IMR-90 (cell line): ENCODE measurements at regions not wholly inside any gene's neighbourhood (a gene's known extent, or its start where the extent isn't known, plus 50 kb on each side); places are given as distances from the start of the nearest gene placed in this dataset.

Experiments
- ATAC-seq: fragments of 200-7000 bp; cut with Tn5 transposase; 2 replicates; pipeline ENCODE4 v1.9.1; 2020; ENCODE audit warnings: low read depth, mild to moderate bottlenecking, moderate library complexity
- BruUV-seq: library from RNA; stranded (reverse); fragments of 400-500 nt; replicated peaks from 2 replicates; lab custom pipeline; 2021; lab: Mats Ljungman, UMichigan
- CTCF ChIA-PET: fragments of 300-600 bp; formaldehyde crosslinking; extraction: SDS; loops from one replicate; lab custom pipeline; 2021; ENCODE audit warnings: antibody characterized with exemption; lab: Yijun Ruan, JAX
- POLR2A ChIA-PET: fragments of 300-600 bp; sonication (Branson Sonifier 250); formaldehyde crosslinking; loops from one replicate; lab custom pipeline; 2022; ENCODE audit warnings: antibody characterized with exemption; ENCODE audit not compliant: unreplicated experiment; lab: Charles Lee
- DNase-seq: peaks from one replicate; pipeline ENCODE4 v3.0.0; 2013
- H2AFZ ChIP-seq: replicated peaks from 2 replicates; pipeline ENCODE3; 2013; ENCODE audit warnings: low read length, mild to moderate bottlenecking; ENCODE audit not compliant: poor library complexity
- H2AK5ac ChIP-seq: 2 replicates; pipeline ENCODE4 v1.6.1; 2013; ENCODE audit warnings: low read depth, low read length, inconsistent platforms
- H2AK9ac ChIP-seq: replicated peaks from 2 replicates; pipeline ENCODE3; 2013; ENCODE audit warnings: mild to moderate bottlenecking, low read depth, low read length, moderate library complexity; ENCODE audit not compliant: poor library complexity
- H2BK120ac ChIP-seq: 2 replicates; pipeline ENCODE4 v1.6.1; 2013; ENCODE audit warnings: low read depth, low read length, inconsistent platforms
- H2BK15ac ChIP-seq: 3 replicates; pipeline ENCODE4 v1.6.1; 2013; ENCODE audit warnings: low read depth, low read length, inconsistent platforms
- H2BK20ac ChIP-seq: 2 replicates; pipeline ENCODE4 v1.6.1; 2013; ENCODE audit warnings: low read depth, mild to moderate bottlenecking, inconsistent platforms, low read length, moderate library complexity
- H2BK5ac ChIP-seq: 2 replicates; pipeline ENCODE4 v1.6.1; 2013; ENCODE audit warnings: mild to moderate bottlenecking, low read depth, low read length, inconsistent platforms; ENCODE audit not compliant: poor library complexity, severe bottlenecking
- H3K14ac ChIP-seq: replicated peaks from 2 replicates; pipeline ENCODE4 v1.6.1; 2013; ENCODE audit warnings: low read depth, low read length, inconsistent platforms
- H3K18ac ChIP-seq: 2 replicates; pipeline ENCODE4 v1.6.1; 2013; ENCODE audit warnings: low read depth, low read length, control low read depth
- H3K23ac ChIP-seq: 2 replicates; pipeline ENCODE4 v1.6.1; 2013; ENCODE audit warnings: low read depth, low read length, inconsistent platforms
- H3K27ac ChIP-seq: 2 replicates; pipeline ENCODE4 v1.5.1; 2013; ENCODE audit warnings: mild to moderate bottlenecking, control low read depth, low read length; ENCODE audit not compliant: insufficient read depth
- H3K27me3 ChIP-seq: 2 replicates; pipeline ENCODE4 v1.6.1; 2013; ENCODE audit warnings: low read length; ENCODE audit not compliant: control insufficient read depth, insufficient read depth
- H3K36me3 ChIP-seq: 2 replicates; pipeline ENCODE4 v1.6.1; 2013; ENCODE audit warnings: low read length, mixed read lengths; ENCODE audit not compliant: control insufficient read depth, insufficient read depth
- H3K4ac ChIP-seq: 2 replicates; pipeline ENCODE4 v1.6.1; 2013; ENCODE audit warnings: low read depth, low read length, inconsistent platforms
- H3K4me1 ChIP-seq: 2 replicates; pipeline ENCODE4 v1.6.1; 2013; ENCODE audit warnings: low read length, mixed read lengths; ENCODE audit not compliant: control insufficient read depth, insufficient read depth
- H3K4me2 ChIP-seq: 2 replicates; pipeline ENCODE4 v1.6.1; 2013; ENCODE audit warnings: low read depth, mild to moderate bottlenecking, control low read depth, low read length, moderate library complexity
- H3K4me3 ChIP-seq: 2 replicates; pipeline ENCODE4 v1.5.1; 2013; ENCODE audit warnings: low read depth, mild to moderate bottlenecking, control low read depth, low read length, moderate library complexity; ENCODE audit not compliant: insufficient read depth
- H3K56ac ChIP-seq: 2 replicates; pipeline ENCODE4 v1.6.1; 2013; ENCODE audit warnings: low read length, inconsistent platforms; ENCODE audit not compliant: insufficient read depth; ENCODE audit errors: extremely low read depth
- H3K79me1 ChIP-seq, 2 experiments: 2 replicates each; pipeline ENCODE4 v1.6.1; 2013; ENCODE audit warnings: low read length in 2 of 2, inconsistent platforms in 1 of 2, low read depth in 1 of 2
- H3K9ac ChIP-seq: 2 replicates; pipeline ENCODE4 v1.6.1; 2013; ENCODE audit warnings: low read depth, low read length, control low read depth
- H3K9me1 ChIP-seq: 2 replicates; pipeline ENCODE4 v1.6.1; 2013; ENCODE audit warnings: low read length, inconsistent platforms; ENCODE audit not compliant: insufficient read depth
- H3K9me3 ChIP-seq: 2 replicates; pipeline ENCODE4 v1.6.1; 2013; ENCODE audit warnings: low read length; ENCODE audit not compliant: control insufficient read depth, insufficient read depth
- H4K20me1 ChIP-seq: 2 replicates; pipeline ENCODE4 v1.6.1; 2013; ENCODE audit warnings: low read length, inconsistent platforms; ENCODE audit not compliant: insufficient read depth
- H4K5ac ChIP-seq: 2 replicates; pipeline ENCODE4 v1.6.1; 2013; ENCODE audit warnings: mild to moderate bottlenecking, low read depth, low read length, control low read depth
- H4K8ac ChIP-seq, 2 experiments: 2 replicates each; pipeline ENCODE4 v1.6.1; 2013; ENCODE audit warnings: low read depth in 2 of 2, low read length in 2 of 2, control low read depth in 1 of 2, inconsistent platforms in 1 of 2
- H4K91ac ChIP-seq: 2 replicates; pipeline ENCODE4 v1.6.1; 2013; ENCODE audit warnings: low read depth, low read length, inconsistent platforms; ENCODE audit not compliant: insufficient read depth
- BHLHE40 ChIP-seq: fragments of 150-350 bp; IDR thresholded peaks from 2 replicates; pipeline ENCODE4 v1.6.1; 2016; ENCODE audit warnings: mild to moderate bottlenecking, low read depth, low read length
- CEBPB ChIP-seq: IDR thresholded peaks from 2 replicates; pipeline ENCODE4 v1.6.1; 2012; ENCODE audit warnings: low read depth, low read length, improper control_type of control experiment
- CHD1 ChIP-seq: IDR thresholded peaks from 2 replicates; pipeline ENCODE4 v1.6.1; 2012; ENCODE audit warnings: low read depth, low read length, improper control_type of control experiment
- CTCF ChIP-seq: conservative IDR thresholded peaks from 2 replicates; pipeline ENCODE4 v1.5.1; 2012; ENCODE audit warnings: mild to moderate bottlenecking, low read depth, low read length, improper control_type of control experiment
- FOS ChIP-seq: fragments of 150-350 bp; IDR thresholded peaks from 2 replicates; pipeline ENCODE4 v1.6.1; 2016; ENCODE audit warnings: low read depth, low read length
- MAFK ChIP-seq: IDR thresholded peaks from 2 replicates; pipeline ENCODE4 v1.6.1; 2012; ENCODE audit warnings: low read depth, low read length, improper control_type of control experiment
- MAZ ChIP-seq: IDR thresholded peaks from 2 replicates; pipeline ENCODE4 v1.6.1; 2012; ENCODE audit warnings: low read depth, mild to moderate bottlenecking, low read length, improper control_type of control experiment, moderate library complexity, borderline replicate concordance
- MXI1 ChIP-seq: IDR thresholded peaks from 2 replicates; pipeline ENCODE4 v1.6.1; 2012; ENCODE audit warnings: low read depth, mild to moderate bottlenecking, low read length, moderate library complexity, borderline replicate concordance
- NFE2L2 ChIP-seq: fragments of 150-350 bp; IDR thresholded peaks from 2 replicates; pipeline ENCODE4 v1.6.1; 2016; ENCODE audit warnings: low read depth, mild to moderate bottlenecking, low read length
- POLR2A ChIP-seq: IDR thresholded peaks from 2 replicates; pipeline ENCODE4 v1.6.1; 2012; ENCODE audit warnings: mild to moderate bottlenecking, low read depth, low read length
- RAD21 ChIP-seq: IDR thresholded peaks from 2 replicates; pipeline ENCODE4 v1.6.1; 2012; ENCODE audit warnings: low read length, improper control_type of control experiment
- RCOR1 ChIP-seq: IDR thresholded peaks from 2 replicates; pipeline ENCODE4 v1.6.1; 2012; ENCODE audit warnings: mild to moderate bottlenecking, low read length, improper control_type of control experiment; ENCODE audit not compliant: insufficient replicate concordance
- RFX5 ChIP-seq: IDR thresholded peaks from 2 replicates; pipeline ENCODE4 v1.8.0; 2012; ENCODE audit warnings: low read depth, mild to moderate bottlenecking, low read length, moderate library complexity
- SMC3 ChIP-seq: fragments of 150-350 bp; IDR thresholded peaks from 2 replicates; pipeline ENCODE4 v1.6.1; 2016; ENCODE audit warnings: low read depth, mild to moderate bottlenecking, antibody characterized with exemption, low read length, moderate library complexity
- USF2 ChIP-seq: fragments of 150-350 bp; IDR thresholded peaks from 2 replicates; pipeline ENCODE4 v1.6.1; 2017; ENCODE audit warnings: mild to moderate bottlenecking, antibody characterized with exemption, low read length, low read depth
- WGBS, 2 experiments: methylation state at CpG; one replicate each; pipeline versions ENCODE4 v1.1.5 to v1.1.7; 2013; ENCODE audit warnings: missing lambda C conversion rate in 2 of 2; ENCODE audit not compliant: insufficient read length in 1 of 2; ENCODE audit errors: extremely low coverage in 2 of 2; 5-methylcytosine and 5-hydroxymethylcytosine counted together
- dilution Hi-C: fragments of 300-500 bp; cut with HindIII; formaldehyde crosslinking; loops from one replicate; pipeline ENCODE4 v1.14.3; 2018; ENCODE audit warnings: low sequenced_read_pairs; ENCODE audit not compliant: unreplicated experiment
- in situ Hi-C: fragments of 300-500 bp; cut with MboI; formaldehyde crosslinking; loops from 3 replicates; pipeline ENCODE4 v1.14.3; 2019; ENCODE audit warnings: low sequenced_read_pairs, inconsistent platforms, mixed read lengths
- intact Hi-C: fragments of 100-400 bp; cut with micrococcal nuclease; formaldehyde crosslinking; loops from 2 replicates; pipeline ENCODE4 v1.10.0; 2022
- TF ChIP-seq, protein P1 (sequence below): fragments of 150-350 bp; IDR thresholded peaks from 2 replicates; pipeline ENCODE4 v1.6.1; 2016; ENCODE audit warnings: low read depth, mild to moderate bottlenecking, low read length, moderate library complexity, borderline replicate concordance

DNA sequence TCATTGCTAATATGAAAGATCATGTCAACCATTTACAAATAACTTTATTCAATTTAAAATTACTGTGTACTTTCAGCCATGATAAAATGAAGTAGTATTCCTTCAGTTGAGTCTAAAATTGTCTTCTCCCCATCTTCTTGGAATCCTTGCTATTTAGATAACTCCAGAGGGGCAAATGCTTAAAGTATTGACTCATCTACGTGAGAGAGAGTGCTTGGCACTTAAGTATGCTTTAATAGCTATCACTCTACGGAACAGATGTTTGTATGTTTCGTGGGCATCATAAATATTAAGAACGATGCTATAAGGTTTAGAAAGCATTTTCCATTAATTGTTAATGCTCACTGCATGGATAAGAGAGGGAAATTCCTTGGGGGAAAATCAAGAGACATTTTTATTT, 69.3 kb upstream of the MED13 start:
- no peaks in the 10 kb centered on the region for H3K9me3 ChIP-seq
- H4K20me1 ChIP-seq: no peaks in the 10 kb centered on the region
- no peak overlapping the region for H3K14ac ChIP-seq
- no peak overlapping the region for H3K4ac ChIP-seq
- H2AK5ac ChIP-seq: no peak overlapping the region
- no peak overlapping the region for H2AK9ac ChIP-seq
- intact Hi-C loops: no loop called here
- TF ChIP-seq USF2 (no peak), CEBPB (no peak), MXI1 (no peak), FOS (no peak), CHD1 (no peak), RFX5 (no peak), RCOR1 (no peak), MAZ (no peak), MAFK (no peak), NFE2L2 (no peak), POLR2A (no peak), CTCF (no peak), SMC3 (no peak), RAD21 (no peak), BHLHE40 (no peak)
- TF ChIP-seq, protein P1, sequence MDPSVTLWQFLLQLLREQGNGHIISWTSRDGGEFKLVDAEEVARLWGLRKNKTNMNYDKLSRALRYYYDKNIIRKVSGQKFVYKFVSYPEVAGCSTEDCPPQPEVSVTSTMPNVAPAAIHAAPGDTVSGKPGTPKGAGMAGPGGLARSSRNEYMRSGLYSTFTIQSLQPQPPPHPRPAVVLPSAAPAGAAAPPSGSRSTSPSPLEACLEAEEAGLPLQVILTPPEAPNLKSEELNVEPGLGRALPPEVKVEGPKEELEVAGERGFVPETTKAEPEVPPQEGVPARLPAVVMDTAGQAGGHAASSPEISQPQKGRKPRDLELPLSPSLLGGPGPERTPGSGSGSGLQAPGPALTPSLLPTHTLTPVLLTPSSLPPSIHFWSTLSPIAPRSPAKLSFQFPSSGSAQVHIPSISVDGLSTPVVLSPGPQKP: no peak
- H3K27ac ChIP-seq: no peak overlapping the region
- POLR2A ChIA-PET: no interaction called here
- dilution Hi-C loops: no loop called here
- H4K8ac ChIP-seq: no peak overlapping the region
- CTCF ChIA-PET: interaction anchor here (0.6 to 1.0 kb wide), 2 partner anchors 14 to 25 kb away, joined by 3 read pairs; no protein-coding TSS in a partner anchor
- H3K36me3 ChIP-seq: no peaks in the 10 kb centered on the region
- no peak overlapping the region for H3K4me3 ChIP-seq
- H3K9ac ChIP-seq: no peak overlapping the region
- peaks cover 24% of the 10 kb centered on the region for H3K27me3 ChIP-seq
- no peak overlapping the region for H3K18ac ChIP-seq
- H2BK20ac ChIP-seq: no peak overlapping the region
- peak; percentile 27 for DNase-seq
- H2BK15ac ChIP-seq: no peak overlapping the region
- no peak overlapping the region for H4K5ac ChIP-seq
- in situ Hi-C loops: no loop called here
- no peak overlapping the region for H4K91ac ChIP-seq
- no peak overlapping the region for H3K56ac ChIP-seq
- H3K9me1 ChIP-seq: no peaks in the 10 kb centered on the region
- BruUV-seq: no TSS peak
- WGBS, 2 experiments: no CpG with 5 or more reads among the region's 4 CpGs
- H2BK120ac ChIP-seq: no peak overlapping the region
- H2BK5ac ChIP-seq: no peak overlapping the region
- H3K79me1 ChIP-seq: no peaks in the 10 kb centered on the region
- ATAC-seq: peak; percentile 56
- H2AFZ ChIP-seq: no peak overlapping the region
- no peaks in the 10 kb centered on the region for H3K4me1 ChIP-seq
- H3K4me2 ChIP-seq: no peak overlapping the region
- H3K23ac ChIP-seq: no peak overlapping the region
